ENCODE measurements at regions not wholly inside any gene's neighbourhood (a gene's known extent, or its start where the extent isn't known, plus 50 kb on each side); places are given as distances from the start of the nearest gene placed in this dataset.

DNA sequence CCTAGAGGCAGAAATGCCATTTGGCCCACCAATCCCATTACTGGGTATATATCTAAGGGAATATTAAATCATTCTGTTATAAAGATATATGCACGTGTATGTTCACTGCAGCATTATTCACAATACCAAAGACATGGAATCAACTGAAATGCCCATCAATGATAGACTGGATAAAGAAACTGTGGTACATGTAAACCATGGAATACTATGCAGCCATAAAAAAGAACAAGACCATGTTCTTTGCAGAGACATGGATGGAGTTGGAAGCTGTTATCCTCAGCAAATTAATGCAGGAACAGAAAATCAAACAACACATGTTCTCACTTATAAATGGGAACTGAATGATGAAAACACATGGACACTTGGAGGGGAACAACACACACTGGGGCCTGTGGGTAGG, 458.4 kb downstream of the CD83 start:
- no CpG with 5 or more reads among the region's 1 CpG for WGBS (ENCODE audit: extremely low coverage, insufficient read length, low lambda C conversion rate)
- Histone ChIP-seq H4K8ac (replicated peaks; ENCODE audit: insufficient read length, low read depth, low read length) (no peak overlapping the region), H3K79me2 (ENCODE audit: insufficient read depth, low read length) (no peaks in the 10 kb centered on the region), H3K4ac (ENCODE audit: low read depth, low read length) (no peak overlapping the region), H2BK120ac (ENCODE audit: low read depth, low read length, poor library complexity, severe bottlenecking) (no peak overlapping the region), H3K9ac (ENCODE audit: extremely low read depth, insufficient read length, low read length) (no peak overlapping the region), H3K56ac (ENCODE audit: insufficient read length, low read depth, low read length) (no peak overlapping the region), H2BK20ac (ENCODE audit: low read depth, low read length, poor library complexity, severe bottlenecking) (no peak overlapping the region), H3K23ac (ENCODE audit: insufficient read length, low read depth, low read length) (no peak overlapping the region), H3K14ac (ENCODE audit: insufficient read depth, low read length) (no peak overlapping the region), H3K4me1 (ENCODE audit: insufficient read depth, low read length) (no peaks in the 10 kb centered on the region), H3K27me3 (ENCODE audit: insufficient read depth, low read length) (no peaks in the 10 kb centered on the region), H3K79me1 (ENCODE audit: insufficient read depth, low read depth, low read length, poor library complexity, severe bottlenecking) (no peaks in the 10 kb centered on the region), H4K5ac (ENCODE audit: insufficient read length, low read depth, low read length) (no peak overlapping the region), H3K9me3 (ENCODE audit: control insufficient read depth, low read depth, low read length) (no peaks in the 10 kb centered on the region), H4K20me1 (ENCODE audit: control insufficient read depth, insufficient read depth, insufficient read length) (no peaks in the 10 kb centered on the region), H2BK5ac (ENCODE audit: insufficient read length, low read length) (no peak overlapping the region), H3T11ph (ENCODE audit: low read length) (no peak overlapping the region), H2AFZ (ENCODE audit: low read length) (no peak overlapping the region), H3K4me2 (ENCODE audit: insufficient read depth, insufficient read length, low read length) (no peak overlapping the region), H2BK12ac (ENCODE audit: insufficient read length, low read depth, low read length) (no peak overlapping the region), H3K23me2 (ENCODE audit: insufficient read length, low read depth, low read length, poor library complexity, severe bottlenecking) (no peaks in the 10 kb centered on the region), H2BK15ac (ENCODE audit: low read depth, low read length) (no peak overlapping the region), H4K91ac (ENCODE audit: insufficient read length, low read depth, low read length) (no peak overlapping the region), H3K18ac (ENCODE audit: insufficient read length, low read depth, low read length) (no peak overlapping the region), H3K27ac (ENCODE audit: insufficient read length, low read depth, low read length) (no peak overlapping the region), H2AK5ac (ENCODE audit: insufficient read length, low read length) (no peak overlapping the region)
- Mint-ChIP-seq H3K9me3 (peaks cover 3 to 4% of the 10 kb centered on the region in 2 experiments; a peak in 3 of 5 replicates), H3K36me3 (ENCODE audit: insufficient read depth in 1 of 3, low read depth in 3 of 3) (peaks cover 0 to 4% (median 0%) of the 10 kb centered on the region in 3 experiments; a peak in 3 of 7 replicates), H3K27me3 (ENCODE audit: low read depth) (peaks cover 2% of the 10 kb centered on the region; the same call in 1 of the 2 replicates), H3K27ac (no peak overlapping the region), H3K4me3 (no peak overlapping the region), H3K4me1 (peaks cover 3% of the 10 kb centered on the region in 2 experiments; a peak in 2 of 4 replicates)
- no peak for DNase-seq
- TF ChIP-seq, protein P1, sequence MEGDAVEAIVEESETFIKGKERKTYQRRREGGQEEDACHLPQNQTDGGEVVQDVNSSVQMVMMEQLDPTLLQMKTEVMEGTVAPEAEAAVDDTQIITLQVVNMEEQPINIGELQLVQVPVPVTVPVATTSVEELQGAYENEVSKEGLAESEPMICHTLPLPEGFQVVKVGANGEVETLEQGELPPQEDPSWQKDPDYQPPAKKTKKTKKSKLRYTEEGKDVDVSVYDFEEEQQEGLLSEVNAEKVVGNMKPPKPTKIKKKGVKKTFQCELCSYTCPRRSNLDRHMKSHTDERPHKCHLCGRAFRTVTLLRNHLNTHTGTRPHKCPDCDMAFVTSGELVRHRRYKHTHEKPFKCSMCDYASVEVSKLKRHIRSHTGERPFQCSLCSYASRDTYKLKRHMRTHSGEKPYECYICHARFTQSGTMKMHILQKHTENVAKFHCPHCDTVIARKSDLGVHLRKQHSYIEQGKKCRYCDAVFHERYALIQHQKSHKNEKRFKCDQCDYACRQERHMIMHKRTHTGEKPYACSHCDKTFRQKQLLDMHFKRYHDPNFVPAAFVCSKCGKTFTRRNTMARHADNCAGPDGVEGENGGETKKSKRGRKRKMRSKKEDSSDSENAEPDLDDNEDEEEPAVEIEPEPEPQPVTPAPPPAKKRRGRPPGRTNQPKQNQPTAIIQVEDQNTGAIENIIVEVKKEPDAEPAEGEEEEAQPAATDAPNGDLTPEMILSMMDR (conservative IDR thresholded peaks at IDR 0.05) = no peak
